GM18868 (cell line): ENCODE measurements at regions not wholly inside any gene's neighbourhood (a gene's known extent, or its start where the extent isn't known, plus 50 kb on each side); places are given as distances from the start of the nearest gene placed in this dataset.
"Not testable (repeated sequence)": the region's sequence is repeated elsewhere in the genome, so short reads cannot be mapped to it uniquely, and the experiment has no call there.

Source experiments
- ATAC-seq: cut with Tn5 transposase; IDR thresholded peaks from one replicate; pipeline ENCODE4 v1.9.1; 2021; ENCODE audit warnings: mild to moderate bottlenecking, moderate library complexity; ENCODE audit not compliant: unreplicated experiment

DNA sequence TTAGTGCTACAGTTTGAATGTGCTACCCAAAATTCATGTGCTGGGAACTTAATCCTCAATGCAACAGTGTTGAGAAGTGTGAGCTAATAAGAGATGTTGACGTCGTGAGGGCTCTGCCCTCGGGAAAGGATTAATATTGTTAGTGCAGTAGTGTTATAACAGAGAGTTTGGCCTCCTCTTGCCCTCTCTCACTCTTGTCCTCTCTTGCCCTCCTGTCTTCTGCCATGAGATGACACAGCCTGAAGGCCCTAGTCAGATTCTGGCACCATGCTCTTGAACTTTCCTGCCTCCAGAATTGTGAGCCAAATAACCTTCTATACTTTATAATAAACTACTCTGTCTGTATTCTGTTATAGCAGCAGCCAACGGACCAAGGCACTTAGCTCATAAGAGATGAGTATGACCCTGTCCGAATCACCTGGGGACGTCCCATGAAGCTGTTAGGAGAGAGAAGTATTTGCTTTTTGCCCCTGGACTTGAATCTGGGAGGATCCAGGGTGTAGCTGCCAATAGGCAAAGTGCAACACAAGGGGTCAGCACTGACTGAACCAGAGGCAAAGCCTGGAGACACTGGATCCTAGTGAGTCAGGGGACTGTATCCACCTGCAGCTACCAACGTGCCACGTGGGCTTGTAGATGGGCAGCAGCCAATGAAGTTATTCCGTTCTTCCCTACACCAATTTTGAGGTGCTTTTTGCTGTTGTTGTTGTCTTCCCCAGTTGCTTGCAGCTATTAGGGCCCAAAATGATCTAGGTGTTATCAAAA lies 233.7 kb downstream of the THBS2 start:
- ATAC-seq: no peak

DNA sequence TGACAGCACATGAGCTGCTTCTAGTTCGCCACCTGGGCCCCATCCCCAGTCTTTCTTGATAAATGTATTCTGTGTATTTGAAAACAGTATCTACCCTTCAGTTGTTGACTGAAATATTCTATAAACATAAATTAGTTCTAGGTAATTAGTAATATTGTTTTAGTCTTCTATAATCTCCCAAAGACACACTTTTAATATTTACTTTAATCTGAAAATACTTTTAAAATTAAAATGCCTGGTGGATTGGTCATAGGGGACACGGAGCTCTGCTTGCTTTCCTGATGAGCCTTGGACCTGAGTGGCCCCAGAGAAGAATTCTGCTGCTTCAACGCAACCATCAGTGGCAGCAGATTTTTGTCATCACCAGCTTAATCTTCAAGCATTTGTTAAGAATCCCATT lies 234.5 kb downstream of the THBS2 start:
- ATAC-seq: no peak

DNA sequence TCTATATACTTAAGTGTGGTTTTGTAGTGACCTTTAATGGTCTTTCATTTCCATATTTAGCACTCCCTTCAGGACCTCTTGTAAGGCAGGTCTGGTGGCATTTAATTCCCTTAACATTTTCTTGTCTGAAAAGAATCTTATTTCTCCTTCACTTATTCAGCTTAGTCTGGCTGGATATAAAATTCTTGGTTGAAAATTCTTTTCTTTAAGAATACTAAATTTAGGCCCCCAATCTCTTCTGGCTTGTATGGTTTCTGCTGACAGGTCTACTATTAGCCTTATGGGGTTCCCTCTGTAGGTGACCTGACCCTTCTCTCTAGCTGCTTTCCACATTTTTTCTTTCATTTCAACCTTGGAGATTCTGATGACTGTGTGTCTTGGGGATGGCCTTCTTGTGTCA lies 236.9 kb downstream of the THBS2 start:
- ATAC-seq: no peak

DNA sequence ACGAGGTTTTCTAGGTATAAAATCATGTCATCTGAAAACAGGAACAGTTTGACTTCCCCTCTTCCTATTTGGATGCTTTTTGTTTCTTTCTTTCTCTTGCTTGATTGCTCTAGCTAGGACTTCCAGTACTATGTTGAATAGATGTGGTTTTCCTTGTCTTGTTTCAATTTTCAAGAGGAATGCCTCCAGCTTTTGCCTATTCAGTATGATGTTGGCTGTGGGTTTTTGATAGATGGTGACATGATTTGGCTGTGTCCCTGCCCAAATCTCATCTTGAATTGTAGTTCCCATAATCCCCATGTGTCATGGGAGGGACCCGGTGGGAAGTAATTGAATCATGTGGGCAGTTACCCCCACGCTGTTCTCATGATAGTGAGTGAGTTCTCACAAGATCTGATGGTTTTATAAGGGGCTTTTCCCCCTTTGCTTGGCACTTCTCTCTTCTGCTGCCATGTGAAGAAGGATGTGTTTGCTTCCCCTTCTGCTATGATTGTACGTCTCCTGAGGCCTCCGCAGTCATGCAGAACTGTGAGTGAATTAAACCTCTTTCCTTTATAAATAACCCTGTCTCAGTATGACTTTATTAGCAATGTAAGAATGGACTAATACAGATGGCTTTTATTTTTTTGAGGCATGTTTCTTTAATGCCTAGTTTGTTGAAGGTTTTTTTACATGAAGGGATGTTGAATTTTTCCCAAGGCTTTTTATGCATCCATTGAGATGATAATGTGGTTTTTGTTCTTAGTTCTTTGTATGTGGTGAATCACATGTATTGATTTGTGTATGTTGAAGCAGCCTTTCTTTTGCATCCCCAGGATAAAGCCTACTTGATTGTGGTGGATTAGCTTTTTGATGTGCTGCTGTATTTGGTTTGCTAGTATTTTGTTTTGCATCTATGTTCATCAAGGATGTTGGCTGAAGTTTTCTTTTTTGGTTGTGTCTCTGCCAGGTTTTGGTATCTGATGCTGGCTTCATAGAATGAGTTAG lies 239.1 kb downstream of the THBS2 start:
- no peak for ATAC-seq

DNA sequence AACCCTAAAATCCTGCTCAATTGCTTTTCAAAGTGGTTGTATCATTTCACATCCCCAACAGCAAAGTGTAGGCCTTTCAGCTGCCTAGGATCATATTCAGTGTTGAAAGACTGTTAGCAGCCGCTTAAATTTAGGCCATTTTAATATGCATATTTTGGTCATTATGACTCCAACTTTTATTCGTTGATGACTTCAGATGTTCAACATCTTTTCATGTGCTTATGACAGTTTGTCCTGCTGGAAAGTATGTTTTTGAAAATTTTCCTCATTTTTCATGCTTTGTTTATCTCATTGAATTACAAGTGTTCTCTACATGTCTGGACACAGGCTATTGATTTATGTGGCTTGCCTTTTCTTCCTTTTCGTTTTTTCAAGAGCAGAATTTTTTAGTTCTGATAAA lies 244.0 kb downstream of the THBS2 start:
- ATAC-seq: no peak

DNA sequence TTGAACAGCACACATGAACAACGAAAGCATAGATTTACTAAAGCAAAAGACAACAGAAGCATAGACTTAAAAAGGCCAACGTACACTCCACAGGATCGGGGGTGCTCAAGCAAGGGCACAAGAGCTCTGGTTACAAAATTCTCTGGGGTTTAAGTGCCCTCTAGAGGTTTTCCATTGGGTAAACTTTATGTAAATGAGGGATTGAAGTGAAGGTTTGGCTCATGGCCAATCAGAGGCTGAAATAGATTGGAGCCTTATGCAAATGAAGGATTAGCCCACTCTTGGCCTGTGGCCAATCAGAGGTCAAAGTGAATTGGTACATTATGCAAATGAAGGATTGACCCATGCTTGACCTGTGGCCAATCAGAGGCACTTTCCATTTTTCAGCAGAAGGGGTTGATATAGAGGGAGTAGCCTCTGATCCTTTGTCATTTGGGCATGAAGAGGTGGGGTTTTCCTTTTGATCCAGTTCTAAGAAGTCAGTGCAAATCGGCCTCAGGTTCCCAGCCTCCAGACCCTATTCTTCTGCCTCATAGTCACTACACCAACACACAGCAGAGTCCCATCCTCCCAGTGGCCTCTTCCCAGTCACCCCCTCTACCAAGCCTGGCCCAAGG lies 244.9 kb downstream of the THBS2 start:
- ATAC-seq: no peak

DNA sequence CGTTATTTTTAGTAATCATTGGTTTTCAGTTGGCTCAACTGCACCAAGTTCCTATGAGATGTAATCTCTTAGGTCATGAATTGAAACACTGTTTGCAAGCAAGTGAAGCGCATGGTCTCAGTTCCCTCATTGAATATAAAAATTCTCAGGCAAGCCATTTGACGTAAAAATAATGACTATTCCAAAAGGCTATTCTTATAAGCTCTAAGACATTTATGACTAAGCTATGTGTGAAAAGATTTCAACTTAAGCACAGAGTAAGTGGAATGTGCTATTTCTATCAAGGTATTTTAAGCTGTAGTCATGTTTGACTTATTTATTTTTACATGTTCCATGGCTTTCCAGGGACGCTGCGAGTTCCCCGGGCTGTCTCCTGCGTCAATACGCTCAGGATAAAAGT lies 248.5 kb downstream of the THBS2 start:
- no peak for ATAC-seq

DNA sequence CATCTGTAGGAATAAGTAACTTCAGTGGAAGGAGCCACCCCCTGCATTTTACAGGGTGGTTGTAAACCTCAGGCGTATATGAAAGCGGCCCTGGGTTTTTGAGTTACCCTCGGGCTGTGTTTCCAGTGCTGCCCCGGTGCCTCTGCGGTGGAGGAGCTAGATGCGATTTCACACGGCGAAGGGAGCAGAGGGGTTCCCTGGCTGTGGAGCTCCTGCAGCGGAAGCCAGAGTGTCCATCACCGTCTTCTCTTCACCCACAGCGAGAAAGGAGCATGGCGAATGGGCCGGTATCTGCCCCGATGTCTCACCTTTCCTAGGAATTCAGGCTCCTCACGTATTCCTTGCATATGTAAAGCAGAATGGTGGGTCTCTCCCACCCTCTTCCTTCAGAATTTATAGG lies 253.6 kb downstream of the THBS2 start:
- ATAC-seq: no peak

DNA sequence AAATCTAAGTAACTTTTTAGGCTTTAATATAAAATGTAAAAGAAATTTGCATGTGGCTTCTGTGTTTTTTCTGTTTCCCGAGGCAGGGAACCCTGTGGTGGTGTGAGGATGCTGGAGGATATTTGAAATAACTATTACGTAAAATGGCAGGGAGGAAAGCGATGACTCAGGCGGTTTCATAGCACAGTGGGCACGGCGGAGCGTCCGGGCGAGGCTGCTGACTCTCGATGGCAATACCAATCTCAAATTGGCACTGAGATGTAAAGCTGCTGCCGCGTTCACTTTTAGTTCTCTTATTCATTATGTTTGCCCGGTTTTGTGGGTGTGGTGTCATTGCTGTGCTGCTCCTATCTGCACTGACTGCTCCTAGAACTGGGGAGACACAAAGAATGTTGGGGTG lies 254.3 kb downstream of the THBS2 start:
- ATAC-seq: no peak

DNA sequence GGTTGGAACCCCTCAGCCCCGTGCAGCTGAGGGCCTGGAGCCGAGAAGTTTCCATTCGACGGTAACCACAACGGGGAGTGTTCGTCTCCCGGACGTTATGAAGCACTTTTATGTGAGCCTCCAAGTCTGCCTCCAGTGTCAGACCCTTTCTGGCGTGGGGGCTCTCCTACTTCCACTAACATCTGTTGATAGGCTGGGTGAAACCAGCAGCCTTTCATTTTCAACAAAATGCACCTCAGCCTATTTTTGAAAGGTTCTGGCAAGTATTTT lies 257.4 kb downstream of the THBS2 start:
- no peak for ATAC-seq

DNA sequence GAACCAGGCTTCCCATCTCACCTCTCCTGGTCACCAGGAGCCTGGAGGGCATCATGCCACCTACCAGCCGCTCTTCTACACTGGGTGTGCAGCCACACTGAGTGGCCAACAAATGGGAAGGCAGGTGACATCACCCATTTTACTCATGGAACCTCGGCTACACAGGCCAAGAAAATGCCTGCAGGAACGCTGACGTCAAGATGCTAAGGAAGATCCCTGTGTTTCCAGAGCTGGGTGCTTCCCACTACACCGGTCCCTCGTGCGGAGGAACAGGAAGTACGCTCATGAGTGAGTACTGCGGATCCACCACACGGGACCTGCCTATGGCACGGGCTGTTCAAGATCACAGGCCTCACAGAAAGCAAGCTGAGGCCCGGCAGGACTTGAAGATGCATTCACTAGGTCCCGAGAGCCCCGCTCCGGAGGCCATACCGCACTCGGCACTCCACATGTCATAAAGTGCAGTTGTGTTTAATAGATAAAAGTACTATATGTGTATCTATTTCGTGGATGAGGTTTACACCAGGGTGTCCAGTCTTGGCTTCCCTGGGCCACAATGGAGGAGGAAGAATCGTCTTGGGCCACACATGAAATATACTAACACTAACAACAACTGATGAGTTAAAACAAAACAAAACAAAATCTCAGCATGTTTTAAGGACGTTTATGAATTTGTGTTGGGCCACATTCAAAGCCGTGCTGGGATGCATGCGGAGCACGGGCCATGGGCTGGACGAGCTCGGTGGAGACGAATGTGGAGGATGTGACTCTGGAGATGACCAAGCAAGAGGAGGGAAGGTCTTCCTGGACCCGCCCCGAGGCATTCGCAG lies 257.9 kb downstream of the THBS2 start:
- ATAC-seq: no peak

DNA sequence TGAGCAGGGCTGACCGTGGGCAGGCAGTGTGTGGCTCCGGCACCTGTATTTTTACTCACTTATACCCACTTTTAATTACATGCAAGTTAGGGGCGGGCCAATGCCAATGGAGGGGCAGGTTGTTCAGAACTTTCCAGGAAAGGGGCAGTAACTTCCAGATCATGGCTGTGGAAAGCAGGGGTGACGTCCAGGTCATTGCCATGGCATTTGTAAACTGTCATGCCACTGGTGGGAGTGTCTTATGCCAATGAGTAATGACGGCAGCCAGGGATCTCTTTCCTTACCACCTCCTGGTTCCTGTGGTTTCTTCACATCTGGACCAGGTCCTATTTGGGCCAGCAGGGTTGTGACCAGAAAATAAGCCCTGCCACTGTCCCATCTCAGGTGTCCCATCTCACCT lies 258.7 kb downstream of the THBS2 start:
- ATAC-seq: no peak

DNA sequence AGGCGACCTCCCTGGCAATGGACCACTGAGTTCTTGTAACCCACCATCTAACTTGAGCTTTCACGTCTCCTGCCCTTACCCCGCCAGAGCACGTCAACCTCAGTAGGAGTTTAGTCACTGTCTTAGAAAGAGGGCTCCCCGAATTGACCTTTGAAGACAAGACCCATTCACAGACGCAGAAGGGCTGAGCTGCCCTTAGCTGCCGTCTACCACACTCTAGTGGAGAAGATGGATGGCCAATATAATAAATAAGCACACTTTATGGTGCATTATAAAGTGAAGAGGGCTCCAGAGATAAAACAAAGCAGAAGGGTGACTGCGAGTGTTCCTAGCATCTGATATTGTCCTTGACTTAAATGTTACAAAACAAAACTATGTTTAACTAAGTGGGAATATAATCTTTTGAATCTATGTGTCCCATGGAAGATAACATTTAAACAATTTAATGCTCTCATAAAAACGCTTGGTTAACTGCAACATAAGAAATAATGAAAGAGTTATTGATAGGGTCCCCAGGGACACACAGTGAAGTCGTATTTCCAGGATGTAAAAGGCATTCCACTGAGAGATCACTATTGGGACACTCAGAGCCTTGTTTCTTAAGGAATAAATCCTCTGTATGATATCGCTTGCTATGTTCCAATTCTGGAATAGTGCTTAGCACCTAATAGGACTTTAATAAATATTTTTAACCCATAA lies 261.1 kb downstream of the THBS2 start:
- ATAC-seq: no peak

DNA sequence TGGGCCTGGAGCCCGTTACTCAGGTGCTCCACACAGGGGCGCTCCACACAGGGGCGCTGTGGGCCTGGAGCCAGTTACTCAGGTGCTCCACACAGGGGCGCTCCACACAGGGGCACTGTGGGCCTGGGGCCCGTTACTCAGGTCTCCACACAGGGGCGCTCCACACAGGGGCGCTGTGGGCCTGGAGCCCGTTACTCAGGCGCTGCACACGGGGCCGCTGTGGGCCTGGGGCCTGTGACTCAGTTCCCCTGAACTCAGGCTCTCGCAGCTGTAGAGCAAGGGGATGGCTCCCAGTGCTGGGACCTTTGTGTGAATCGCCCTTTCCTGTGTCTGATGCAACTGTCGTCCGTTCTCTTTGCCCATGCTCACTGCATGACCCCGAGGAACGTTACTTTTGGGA lies 262.0 kb downstream of the THBS2 start:
- not testable (repeated sequence) for ATAC-seq

DNA sequence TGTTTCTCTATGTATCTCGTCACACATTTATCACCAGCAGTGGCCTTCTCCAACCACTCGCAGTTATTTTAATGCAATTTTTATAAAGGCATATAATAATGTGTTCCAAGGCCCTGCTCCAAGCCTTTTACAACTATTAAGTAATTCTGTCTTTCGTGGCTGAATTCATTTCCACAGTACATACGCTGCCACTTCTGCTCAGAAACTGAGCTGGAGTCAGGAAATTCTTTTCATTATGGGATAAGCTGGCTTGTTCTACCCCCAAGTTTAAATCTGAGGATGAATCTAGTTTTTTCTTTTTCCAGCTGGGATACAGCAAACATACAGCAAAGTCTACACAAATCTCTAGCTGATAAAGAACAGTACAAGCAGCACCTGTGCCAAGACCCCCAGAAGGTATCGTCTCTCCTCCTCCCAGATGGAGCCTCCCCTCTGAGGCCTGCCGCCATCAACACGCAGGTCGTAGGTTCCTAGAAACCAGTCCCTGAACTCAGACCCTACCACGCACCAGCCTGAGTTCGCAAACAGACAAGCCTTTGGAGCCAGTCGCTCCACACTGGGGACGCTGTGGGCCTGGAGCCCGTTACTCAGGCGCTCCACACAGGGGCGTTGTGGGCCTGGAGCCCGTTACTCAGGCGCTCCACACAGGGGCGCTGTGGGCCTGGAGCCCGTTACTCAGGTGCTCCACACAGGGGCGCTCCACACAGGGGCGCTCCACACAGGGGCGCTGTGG lies 263.5 kb downstream of the THBS2 start:
- ATAC-seq: no peak

DNA sequence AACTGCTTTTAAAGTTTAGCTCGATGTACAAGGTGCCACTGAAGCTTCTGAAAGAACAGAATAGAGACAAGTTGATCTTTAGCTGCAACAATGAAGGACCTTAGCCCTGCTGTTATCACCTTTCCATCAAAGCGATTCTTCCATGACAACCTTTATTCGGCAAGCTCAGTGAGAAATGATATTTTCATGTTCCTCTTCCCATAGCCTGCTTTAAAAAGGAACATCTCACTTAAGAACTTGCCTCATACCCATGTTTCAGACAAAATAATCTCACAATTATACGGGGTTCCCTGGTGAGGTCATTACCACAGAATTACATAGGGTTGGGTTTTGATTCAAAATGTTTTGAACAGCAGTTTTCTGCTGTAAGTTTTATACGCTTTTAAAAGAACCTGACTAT lies 264.2 kb downstream of the THBS2 start:
- ATAC-seq: no peak

DNA sequence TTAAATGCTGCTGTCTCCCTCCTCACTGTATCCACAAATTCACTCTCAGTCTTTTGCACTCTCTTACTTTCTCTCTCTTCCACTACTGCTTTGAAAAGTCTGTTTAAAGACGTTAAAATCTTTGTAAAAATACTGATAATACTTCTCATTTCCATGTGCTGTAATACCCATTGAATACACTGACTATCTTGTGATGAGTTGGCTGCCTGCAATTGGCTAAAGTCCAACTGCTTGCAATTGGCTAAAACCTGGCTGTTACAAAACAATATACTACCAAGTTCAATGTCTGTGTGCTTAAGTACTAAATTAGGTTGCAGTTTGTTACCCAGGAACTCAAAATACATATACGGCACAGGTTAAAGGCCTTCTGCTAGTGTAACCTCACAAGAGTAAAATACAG lies 264.8 kb downstream of the THBS2 start:
- no peak for ATAC-seq

DNA sequence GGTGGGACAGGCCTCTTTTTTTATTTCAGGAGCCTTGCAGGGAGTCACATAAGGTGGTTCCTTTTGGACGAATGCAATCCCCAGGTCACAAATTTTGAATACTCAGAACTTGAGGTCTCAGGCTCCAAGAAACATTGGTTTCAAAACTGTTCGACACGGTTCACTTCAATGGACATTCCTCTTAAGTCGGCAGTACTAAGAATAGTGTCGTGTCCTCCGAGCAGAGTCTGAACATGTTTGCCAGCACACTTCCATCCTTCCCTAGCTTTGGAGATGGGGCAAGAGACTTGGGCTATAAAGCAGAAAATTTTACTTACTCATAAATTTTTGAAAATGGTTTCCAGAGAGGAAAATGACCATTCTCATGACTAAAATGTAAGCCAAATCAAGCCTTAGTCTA lies 265.4 kb downstream of the THBS2 start:
- ATAC-seq: no peak

DNA sequence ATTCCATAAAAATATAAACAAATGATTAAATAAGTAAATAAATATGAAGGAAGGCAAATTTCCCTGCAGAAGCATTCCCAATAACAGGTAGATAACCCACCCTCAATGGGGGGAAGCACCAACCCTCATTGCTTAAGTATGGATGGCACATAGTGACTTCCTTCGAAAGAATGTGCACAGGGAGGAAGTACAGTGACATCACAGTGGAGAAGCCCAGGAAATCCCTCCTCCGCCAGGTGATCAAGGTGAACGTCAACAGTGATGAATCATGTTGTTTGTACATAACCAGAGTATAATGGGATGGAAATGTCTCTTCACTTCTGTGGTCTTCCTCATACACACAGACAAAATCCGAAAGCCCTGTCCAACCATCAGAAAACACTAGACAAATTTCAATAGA lies 267.9 kb downstream of the THBS2 start:
- ATAC-seq: no peak

DNA sequence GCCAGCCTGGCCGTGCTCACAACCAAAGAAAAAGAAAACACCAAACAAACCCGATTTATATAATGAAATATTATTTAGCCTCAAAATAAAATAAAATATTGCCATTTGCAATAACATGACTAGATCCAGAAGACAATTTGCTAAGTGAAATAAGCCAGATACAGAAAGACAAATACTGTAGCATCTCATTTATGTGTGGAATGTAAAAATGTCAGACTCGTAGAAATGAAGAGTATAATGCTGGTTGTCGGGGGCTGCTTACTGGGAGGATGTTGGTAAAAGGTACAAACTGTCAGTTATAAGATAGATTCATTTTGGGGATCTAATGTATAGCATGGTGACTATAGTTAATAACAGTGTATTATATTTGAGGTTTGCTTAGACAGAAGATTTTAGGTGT lies 269.7 kb downstream of the THBS2 start:
- no peak for ATAC-seq
